SU-DHL-6 (cell line): ENCODE measurements at regions not wholly inside any gene's neighbourhood (a gene's known extent, or its start where the extent isn't known, plus 50 kb on each side); places are given as distances from the start of the nearest gene placed in this dataset.

ENCODE experiments used
- H2AFZ ChIP-seq: fragments of 200-600 bp; sonication (generic); 2 replicates; pipeline ENCODE4 v1.6.1; 2014; ENCODE audit warnings: low read depth, mild to moderate bottlenecking, moderate library complexity, mixed read lengths, antibody characterized with exemption, low read length; ENCODE audit not compliant: severe bottlenecking
- H3F3A ChIP-seq: fragments of 200-600 bp; shearing (Covaris generic); 2 replicates; pipeline ENCODE4 v1.6.0; 2016; ENCODE audit warnings: antibody characterized with exemption, mild to moderate bottlenecking; ENCODE audit not compliant: insufficient read depth
- H3K27ac ChIP-seq: fragments of 200-600 bp; sonication (generic); 2 replicates; pipeline ENCODE4 v1.5.1; 2016; ENCODE audit warnings: low read depth, mild to moderate bottlenecking, low read length, moderate library complexity, mixed read lengths
- H3K27me3 ChIP-seq: fragments of 200-600 bp; sonication (generic), shearing (Covaris generic); 2 replicates; pipeline ENCODE4 v1.6.0; 2014; ENCODE audit warnings: mild to moderate bottlenecking, low read length
- H3K36me3 ChIP-seq: fragments of 200-600 bp; sonication (generic); 2 replicates; pipeline ENCODE4 v1.6.1; 2014; ENCODE audit warnings: mild to moderate bottlenecking, low read length, mixed read lengths
- H3K4me2 ChIP-seq: fragments of 300-600, 200-600 bp; shearing (Covaris generic), sonication (generic); 2 replicates; pipeline ENCODE4 v1.6.0; 2014; ENCODE audit warnings: low read length, low read depth, mild to moderate bottlenecking; ENCODE audit not compliant: poor library complexity, severe bottlenecking
- H3K4me3 ChIP-seq: fragments of 200-600 bp; sonication (generic); 2 replicates; pipeline ENCODE4 v1.5.1; 2014; ENCODE audit warnings: antibody characterized with exemption, low read length, mild to moderate bottlenecking, mixed read lengths; ENCODE audit not compliant: insufficient read depth, poor library complexity, severe bottlenecking
- H3K79me2 ChIP-seq: fragments of 200-600 bp; sonication (generic); 2 replicates; pipeline ENCODE4 v1.6.1; 2014; ENCODE audit warnings: mild to moderate bottlenecking, low read length, moderate library complexity; ENCODE audit not compliant: insufficient read depth
- H3K9ac ChIP-seq: fragments of 200-600 bp; sonication (generic); 2 replicates; pipeline ENCODE4 v1.7.0; 2014; ENCODE audit warnings: mild to moderate bottlenecking, low read length
- H3K9me2 ChIP-seq: fragments of 200-600 bp; sonication (generic); replicated peaks from 2 replicates; pipeline ENCODE4 v1.6.1; 2014; ENCODE audit warnings: low read length; ENCODE audit not compliant: insufficient read depth
- H3K9me3 ChIP-seq: fragments of 200-600 bp; sonication (generic); 2 replicates; pipeline ENCODE4 v1.6.1; 2014; ENCODE audit warnings: low read length, mixed read lengths; ENCODE audit not compliant: insufficient read depth
- H4K20me1 ChIP-seq: fragments of 200-600 bp; sonication (generic); 2 replicates; pipeline ENCODE4 v1.6.1; 2014; ENCODE audit warnings: low read depth, mild to moderate bottlenecking, antibody characterized with exemption, low read length, moderate library complexity, mixed read lengths
- CTCF ChIP-seq: fragments of 200-600 bp; sonication (generic); IDR thresholded peaks from one replicate; pipeline ENCODE4 v1.5.1; 2017; ENCODE audit warnings: antibody characterized with exemption, mild to moderate bottlenecking, low read length, moderate library complexity; ENCODE audit not compliant: insufficient read depth, poor library complexity, severe bottlenecking
- EZH2phosphoT487 ChIP-seq: fragments of 200-600 bp; sonication (generic), shearing (Covaris generic); conservative IDR thresholded peaks from 2 replicates; pipeline ENCODE4 v1.6.1; 2018; ENCODE audit warnings: mild to moderate bottlenecking, antibody characterized with exemption, low read length, moderate library complexity, mixed read lengths

GRCh38 chr10:36048236-36048635 lies 406.1 kb upstream of the FZD8 start:
- no peaks in the 10 kb centered on the region for H3K27me3 ChIP-seq
- H3K27ac ChIP-seq: no peak overlapping the region
- no peak overlapping the region for H2AFZ ChIP-seq
- no peaks in the 10 kb centered on the region for H3K9me2 ChIP-seq
- no peak overlapping the region for H3K4me2 ChIP-seq
- H4K20me1 ChIP-seq: no peaks in the 10 kb centered on the region
- no peak overlapping the region for H3K9ac ChIP-seq
- no peaks in the 10 kb centered on the region for H3K36me3 ChIP-seq
- H3K4me3 ChIP-seq: no peak overlapping the region
- no peaks in the 10 kb centered on the region for H3K79me2 ChIP-seq
- H3K9me3 ChIP-seq: no peaks in the 10 kb centered on the region
- TF ChIP-seq CTCF (no peak), EZH2phosphoT487 (no peak)
- H3F3A ChIP-seq: no peaks in the 10 kb centered on the region

- no peaks in the 10 kb centered on the region for H4K20me1 ChIP-seq
- H3K36me3 ChIP-seq: no peaks in the 10 kb centered on the region
- no peak overlapping the region for H3K4me3 ChIP-seq
- H3K27ac ChIP-seq: no peak overlapping the region
- TF ChIP-seq EZH2phosphoT487 (no peak), CTCF (no peak)
- H3K9ac ChIP-seq: no peak overlapping the region
- H2AFZ ChIP-seq: no peak overlapping the region
- no peaks in the 10 kb centered on the region for H3K9me3 ChIP-seq
- no peaks in the 10 kb centered on the region for H3K9me2 ChIP-seq
- no peaks in the 10 kb centered on the region for H3K79me2 ChIP-seq
- H3K27me3 ChIP-seq: no peaks in the 10 kb centered on the region
- H3K4me2 ChIP-seq: no peak overlapping the region
- H3F3A ChIP-seq: no peaks in the 10 kb centered on the region
These were observed 400.0 kb upstream of the FZD8 start for GRCh38 chr10:36042135-36042534.

- H3K9me3 ChIP-seq: no peaks in the 10 kb centered on the region
- H3K27me3 ChIP-seq: no peaks in the 10 kb centered on the region
- H3K4me3 ChIP-seq: no peak overlapping the region
- no peak overlapping the region for H3K9ac ChIP-seq
- H3K36me3 ChIP-seq: no peaks in the 10 kb centered on the region
- H4K20me1 ChIP-seq: no peaks in the 10 kb centered on the region
- H3K9me2 ChIP-seq: no peaks in the 10 kb centered on the region
- TF ChIP-seq CTCF: no peak
- TF ChIP-seq EZH2phosphoT487: no peak
- no peak overlapping the region for H3K27ac ChIP-seq
- no peak overlapping the region for H2AFZ ChIP-seq
- H3K79me2 ChIP-seq: no peaks in the 10 kb centered on the region
- no peak overlapping the region for H3K4me2 ChIP-seq
- no peaks in the 10 kb centered on the region for H3F3A ChIP-seq
These were observed 396.3 kb upstream of the FZD8 start for GRCh38 chr10:36038316-36038955.

GRCh38 chr10:36036137-36036536 lies 394.0 kb upstream of the FZD8 start:
- Histone ChIP-seq H3K4me3 (no peak overlapping the region), H3K27me3 (no peaks in the 10 kb centered on the region), H2AFZ (no peak overlapping the region), H4K20me1 (no peaks in the 10 kb centered on the region), H3K9me3 (no peaks in the 10 kb centered on the region), H3K4me2 (no peak overlapping the region), H3K27ac (no peak overlapping the region), H3K36me3 (no peaks in the 10 kb centered on the region), H3K9ac (no peak overlapping the region), H3K79me2 (no peaks in the 10 kb centered on the region), H3K9me2 (no peaks in the 10 kb centered on the region), H3F3A (no peaks in the 10 kb centered on the region)
- TF ChIP-seq EZH2phosphoT487 (no peak), CTCF (no peak)
